DND-41 (cell line): ENCODE measurements at regions not wholly inside any gene's neighbourhood (a gene's known extent, or its start where the extent isn't known, plus 50 kb on each side); places are given as distances from the start of the nearest gene placed in this dataset.

ENCODE experiments used
- ATAC-seq: fragments of 200-7000 bp; cut with Tn5 transposase; 3 replicates; pipeline ENCODE4 v1.9.1; 2021; ENCODE audit warnings: low read depth; ENCODE audit not compliant: insufficient read depth
- DNase-seq: peaks from one replicate; pipeline ENCODE4 v3.0.0-alpha.2; 2020
- H2AFZ ChIP-seq: 2 replicates; pipeline ENCODE4 v1.6.0; 2012; ENCODE audit warnings: low read depth, low read length
- H3K27ac ChIP-seq: 2 replicates; pipeline ENCODE4 v1.5.1; 2012; ENCODE audit warnings: low read length, inconsistent platforms
- H3K27me3 ChIP-seq: fragments of 200-600 bp; sonication (generic); 2 replicates; pipeline ENCODE4 v1.6.0; 2012; ENCODE audit warnings: low read length, mild to moderate bottlenecking, inconsistent platforms; ENCODE audit not compliant: insufficient read depth, poor library complexity
- H3K36me3 ChIP-seq: 2 replicates; pipeline ENCODE4 v1.5.1; 2012; ENCODE audit warnings: low read length, inconsistent platforms; ENCODE audit not compliant: insufficient read depth
- H3K4me1 ChIP-seq: 2 replicates; pipeline ENCODE4 v1.5.1; 2012; ENCODE audit warnings: mild to moderate bottlenecking, low read length; ENCODE audit not compliant: insufficient read depth
- H3K4me2 ChIP-seq: 2 replicates; pipeline ENCODE4 v1.6.0; 2012; ENCODE audit warnings: mild to moderate bottlenecking, moderate library complexity, low read length, inconsistent platforms; ENCODE audit not compliant: insufficient read depth
- H3K4me3 ChIP-seq, 2 experiments: fragments of 200-600 bp in 1 of 2; shearing (Covaris generic) in 1 of 2; 2 replicates each; pipeline ENCODE4 v1.5.1; 2012 to 2016; ENCODE audit warnings: inconsistent platforms in 2 of 2, low read length in 2 of 2, mild to moderate bottlenecking in 2 of 2, low read depth in 1 of 2, moderate library complexity in 1 of 2
- H3K79me2 ChIP-seq: 2 replicates; pipeline ENCODE4 v1.6.0; 2012; ENCODE audit warnings: low read length, inconsistent platforms; ENCODE audit not compliant: insufficient read depth
- H3K9ac ChIP-seq: 2 replicates; pipeline ENCODE4 v1.6.0; 2012; ENCODE audit warnings: low read depth, mild to moderate bottlenecking, inconsistent platforms, low read length, moderate library complexity
- H3K9me3 ChIP-seq: 2 replicates; pipeline ENCODE4 v1.5.1; 2012; ENCODE audit warnings: low read length, moderate library complexity, mild to moderate bottlenecking, inconsistent platforms; ENCODE audit not compliant: insufficient read depth, severe bottlenecking
- H4K20me1 ChIP-seq: 2 replicates; pipeline ENCODE4 v1.6.0; 2012; ENCODE audit warnings: low read length; ENCODE audit not compliant: insufficient read depth
- CTCF ChIP-seq: IDR thresholded peaks from 2 replicates; pipeline ENCODE4 v1.5.1; 2012; ENCODE audit warnings: borderline replicate concordance, low read length, moderate library complexity, mild to moderate bottlenecking; ENCODE audit not compliant: poor library complexity, severe bottlenecking; ENCODE audit errors: extremely low read depth
- EZH2 ChIP-seq: IDR thresholded peaks from 3 replicates; pipeline ENCODE4 v1.6.1; 2012; ENCODE audit warnings: borderline replicate concordance, low read depth, mild to moderate bottlenecking, moderate library complexity, low read length, inconsistent platforms; ENCODE audit not compliant: severe bottlenecking

GRCh38 chr17:69975808-69976207 lies 99.2 kb upstream of the KCNJ16 start:
- no peaks in the 10 kb centered on the region for H3K9me3 ChIP-seq
- no peak overlapping the region for H3K9ac ChIP-seq
- H3K4me3 ChIP-seq, result no peak overlapping the region
- no peaks in the 10 kb centered on the region for H3K79me2 ChIP-seq
- DNase-seq (no peak), ATAC-seq (no peak)
- TF ChIP-seq EZH2 (no peak), CTCF (no peak)
- H3K27ac ChIP-seq, result no peak overlapping the region
- no peak overlapping the region for H2AFZ ChIP-seq
- H3K4me1 ChIP-seq, result no peaks in the 10 kb centered on the region
- no peaks in the 10 kb centered on the region for H4K20me1 ChIP-seq
- no peaks in the 10 kb centered on the region for H3K27me3 ChIP-seq
- no peak overlapping the region for H3K4me2 ChIP-seq
- no peaks in the 10 kb centered on the region for H3K36me3 ChIP-seq

DNA sequence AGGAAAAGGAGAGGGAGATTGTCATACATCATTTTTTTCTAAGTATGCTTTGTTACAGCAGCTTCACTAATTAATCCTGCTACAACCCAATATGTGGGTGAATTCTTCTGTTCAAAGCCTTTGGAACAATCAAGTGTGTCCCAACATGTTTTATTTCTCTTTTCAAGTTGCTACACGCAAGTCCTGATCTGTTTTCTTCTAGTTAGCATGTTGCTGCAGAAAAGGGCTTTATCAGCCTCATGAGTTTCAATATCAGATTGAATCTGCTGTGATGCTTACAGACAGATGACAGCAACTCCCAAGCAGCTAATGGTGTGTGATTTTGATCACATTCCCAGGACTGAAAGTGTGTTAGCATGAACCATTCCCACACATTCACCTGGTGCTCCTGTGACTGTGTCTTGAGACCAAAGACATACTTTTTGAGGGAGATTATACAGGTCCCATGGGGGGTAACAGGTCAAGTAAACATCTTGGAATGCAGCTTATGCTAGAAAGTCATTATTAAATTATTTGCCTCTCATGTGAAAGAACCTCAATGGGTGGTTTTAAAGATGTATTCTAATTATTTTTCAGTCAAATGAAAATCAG lies 96.9 kb upstream of the KCNJ16 start:
- H3K4me2 ChIP-seq, result no peak overlapping the region
- H3K9ac ChIP-seq, result no peak overlapping the region
- DNase-seq (no peak), ATAC-seq (no peak)
- no peak overlapping the region for H3K4me3 ChIP-seq
- H3K9me3 ChIP-seq, result no peaks in the 10 kb centered on the region
- no peaks in the 10 kb centered on the region for H3K27me3 ChIP-seq
- no peaks in the 10 kb centered on the region for H3K36me3 ChIP-seq
- H3K27ac ChIP-seq, result no peak overlapping the region
- no peaks in the 10 kb centered on the region for H3K4me1 ChIP-seq
- TF ChIP-seq CTCF (no peak), EZH2 (no peak)
- H3K79me2 ChIP-seq, result no peaks in the 10 kb centered on the region
- no peaks in the 10 kb centered on the region for H4K20me1 ChIP-seq
- no peak overlapping the region for H2AFZ ChIP-seq

DNA sequence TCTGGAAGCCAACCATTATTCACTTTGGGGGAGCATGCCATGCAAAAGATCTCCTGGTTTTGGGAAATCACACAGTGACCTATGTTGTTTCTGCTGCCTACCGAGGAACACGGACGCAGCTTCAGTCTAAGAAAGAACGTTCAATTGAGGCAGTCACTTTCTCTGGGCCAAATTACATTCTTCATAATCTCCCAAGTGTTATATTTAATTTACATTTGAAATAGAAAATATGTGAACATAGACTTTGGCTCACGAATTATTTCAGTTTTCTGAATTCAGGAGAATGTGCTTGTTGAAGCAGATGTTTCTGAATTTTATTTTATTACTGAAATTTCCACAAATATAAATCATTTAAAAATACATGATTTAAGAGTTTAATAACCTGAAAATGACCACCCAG lies 93.6 kb upstream of the KCNJ16 start:
- H3K27me3 ChIP-seq, result no peaks in the 10 kb centered on the region
- TF ChIP-seq EZH2 (no peak), CTCF (no peak)
- no peak overlapping the region for H3K4me3 ChIP-seq
- H3K4me1 ChIP-seq, result no peaks in the 10 kb centered on the region
- H2AFZ ChIP-seq, result no peak overlapping the region
- H3K36me3 ChIP-seq, result no peaks in the 10 kb centered on the region
- no peak for DNase-seq
- H4K20me1 ChIP-seq, result no peaks in the 10 kb centered on the region
- no peak overlapping the region for H3K4me2 ChIP-seq
- no peak overlapping the region for H3K27ac ChIP-seq
- no peaks in the 10 kb centered on the region for H3K9me3 ChIP-seq
- no peak overlapping the region for H3K9ac ChIP-seq
- no peak for ATAC-seq
- H3K79me2 ChIP-seq, result no peaks in the 10 kb centered on the region

GRCh38 chr17:69995476-69995875 lies 79.5 kb upstream of the KCNJ16 start:
- H3K4me3 ChIP-seq, result no peak overlapping the region
- H2AFZ ChIP-seq, result no peak overlapping the region
- no peaks in the 10 kb centered on the region for H3K36me3 ChIP-seq
- no peaks in the 10 kb centered on the region for H4K20me1 ChIP-seq
- ATAC-seq, result no peak
- H3K79me2 ChIP-seq, result no peaks in the 10 kb centered on the region
- no peak for DNase-seq
- H3K9me3 ChIP-seq, result no peaks in the 10 kb centered on the region
- no peak overlapping the region for H3K9ac ChIP-seq
- no peak for TF ChIP-seq EZH2
- no peak for TF ChIP-seq CTCF
- no peaks in the 10 kb centered on the region for H3K27me3 ChIP-seq
- H3K4me2 ChIP-seq, result no peak overlapping the region
- no peak overlapping the region for H3K27ac ChIP-seq
- H3K4me1 ChIP-seq, result no peaks in the 10 kb centered on the region
